SKM-1 treated with dmso at 0.1 percent for 144 hours (cell line): ENCODE measurements at regions not wholly inside any gene's neighbourhood (a gene's known extent, or its start where the extent isn't known, plus 50 kb on each side); places are given as distances from the start of the nearest gene placed in this dataset.
A peak's percentile ranks its signal among the peaks of the same experiment; 100 is the strongest.

Experiments
- DNase-seq: peaks from one replicate; lab custom pipeline; 2025; ENCODE audit not compliant: unreplicated experiment; lab: John Stamatoyannopoulos, UW

- DNase-seq, result no peak
Measured at GRCh38 chr16:85307552-85308364, 195.5 kb upstream of the CIBAR2 start.

- DNase-seq, result no peak
Measured at GRCh38 chr16:85308611-85309540, 196.6 kb upstream of the CIBAR2 start.

GRCh38 chr16:85309656-85310587 lies 197.7 kb upstream of the CIBAR2 start:
- peak; percentile 77 for DNase-seq

GRCh38 chr16:85310868-85311585 lies 198.8 kb upstream of the CIBAR2 start:
- no peak for DNase-seq

GRCh38 chr16:85311741-85312140 lies 199.5 kb upstream of the CIBAR2 start:
- DNase-seq, result no peak

GRCh38 chr16:85312174-85312573 lies 199.9 kb upstream of the CIBAR2 start:
- DNase-seq, result no peak

GRCh38 chr16:85312642-85313525 lies 200.6 kb upstream of the CIBAR2 start:
- no peak for DNase-seq

- DNase-seq, result no peak
Measured at GRCh38 chr16:85313526-85314301, 201.4 kb upstream of the CIBAR2 start.

GRCh38 chr16:85314512-85314971 lies 202.3 kb upstream of the CIBAR2 start:
- DNase-seq, result no peak

- no peak for DNase-seq
Measured at GRCh38 chr16:85315866-85316265, 203.6 kb upstream of the CIBAR2 start.

- DNase-seq, result peak; percentile 40
Measured at GRCh38 chr16:85316321-85316919, 204.1 kb upstream of the CIBAR2 start.

- DNase-seq, result no peak
Measured at GRCh38 chr16:85316944-85317343, 204.7 kb upstream of the CIBAR2 start.

- DNase-seq, result no peak
Measured at GRCh38 chr16:85317704-85318103, 205.4 kb upstream of the CIBAR2 start.

- DNase-seq, result no peak
Measured at GRCh38 chr16:85319208-85319983, 207.1 kb upstream of the CIBAR2 start.

GRCh38 chr16:85319984-85320440 lies 207.7 kb upstream of the CIBAR2 start:
- DNase-seq, result no peak

GRCh38 chr16:85320677-85321385 lies 208.6 kb upstream of the CIBAR2 start:
- no peak for DNase-seq
